ENCODE measurements at regions not wholly inside any gene's neighbourhood (a gene's known extent, or its start where the extent isn't known, plus 50 kb on each side); places are given as distances from the start of the nearest gene placed in this dataset.

GRCh38 chr6:26159357-26160273 lies 72.4 kb downstream of the HFE start:
- Histone ChIP-seq H3K4me3 (ENCODE audit: low read depth, low read length, poor library complexity, severe bottlenecking) (peak overlapping the region; percentile 89), H3K36me3 (ENCODE audit: insufficient read depth, low read length, poor library complexity, severe bottlenecking) (peaks cover 3% of the 10 kb centered on the region), H3K27me3 (replicated peaks; ENCODE audit: insufficient read depth, low read depth, low read length, poor library complexity) (no peaks in the 10 kb centered on the region), H3K27ac (ENCODE audit: low read depth, low read length, poor library complexity, severe bottlenecking) (peak overlapping the region; percentile 99), H3K4me1 (ENCODE audit: insufficient read depth, low read length, poor library complexity, severe bottlenecking) (peaks cover 12% of the 10 kb centered on the region), H3K9me3 (ENCODE audit: low read depth, low read length, poor library complexity, severe bottlenecking) (no peaks in the 10 kb centered on the region)
- peak; percentile 48 for DNase-seq (ENCODE audit: low spot score)
- TF ChIP-seq CTCF (conservative IDR thresholded peaks at IDR 0.05; ENCODE audit: low read depth, low read length) (no peak), EZH2 (IDR thresholded peaks at IDR 0.05; ENCODE audit: borderline replicate concordance, low read depth, low read length, poor library complexity, severe bottlenecking) (no peak)
- intact Hi-C loops (cut with micrococcal nuclease; ENCODE audit: unreplicated experiment), result loop anchor here (5.0 kb wide), 1 partner anchor 37 kb away; a partner anchor contains a TSS
- BruUV-seq (replicated peaks), result no TSS peak
- CTCF ChIA-PET, result interaction anchor here (0.6 kb wide), 1 partner anchor 133 kb away, joined by 3 read pairs; no protein-coding TSS in a partner anchor
- POLR2A ChIA-PET (ENCODE audit: low non-redundant PET), result interaction anchor here (0.5 to 3.9 kb wide), 4 partner anchors 35 to 56 kb away, joined by 5 to 62 read pairs (median 14); a partner anchor contains a TSS

GRCh38 chr6:26161322-26161721 lies 74.1 kb downstream of the HFE start:
- ChIA-PET CTCF (no interaction called here), POLR2A (ENCODE audit: low non-redundant PET) (interaction anchor here (0.7 kb wide), 1 partner anchor 33 kb away, joined by 14 read pairs; no protein-coding TSS in a partner anchor)
- Histone ChIP-seq H3K27ac (ENCODE audit: low read depth, low read length, poor library complexity, severe bottlenecking) (peak overlapping the region; percentile 53), H3K4me1 (ENCODE audit: insufficient read depth, low read length, poor library complexity, severe bottlenecking) (peaks cover 5% of the 10 kb centered on the region), H3K36me3 (ENCODE audit: insufficient read depth, low read length, poor library complexity, severe bottlenecking) (peaks cover 3% of the 10 kb centered on the region), H3K4me3 (ENCODE audit: low read depth, low read length, poor library complexity, severe bottlenecking) (no peak overlapping the region), H3K9me3 (ENCODE audit: low read depth, low read length, poor library complexity, severe bottlenecking) (no peaks in the 10 kb centered on the region), H3K27me3 (replicated peaks; ENCODE audit: insufficient read depth, low read depth, low read length, poor library complexity) (no peaks in the 10 kb centered on the region)
- TF ChIP-seq EZH2 (IDR thresholded peaks at IDR 0.05; ENCODE audit: borderline replicate concordance, low read depth, low read length, poor library complexity, severe bottlenecking), result no peak
- TF ChIP-seq CTCF (conservative IDR thresholded peaks at IDR 0.05; ENCODE audit: low read depth, low read length), result no peak
- intact Hi-C loops (cut with micrococcal nuclease; ENCODE audit: unreplicated experiment), result no loop called here
- no peak for DNase-seq (ENCODE audit: low spot score)
- BruUV-seq (replicated peaks), result no TSS peak

GRCh38 chr6:26162399-26162798 lies 75.2 kb downstream of the HFE start:
- no TSS peak for BruUV-seq (replicated peaks)
- no peak overlapping the region for H3K4me3 ChIP-seq (ENCODE audit: low read depth, low read length, poor library complexity, severe bottlenecking)
- H3K36me3 ChIP-seq (ENCODE audit: insufficient read depth, low read length, poor library complexity, severe bottlenecking), result peaks cover 3% of the 10 kb centered on the region
- peaks cover 5% of the 10 kb centered on the region for H3K4me1 ChIP-seq (ENCODE audit: insufficient read depth, low read length, poor library complexity, severe bottlenecking)
- ChIA-PET CTCF (no interaction called here), POLR2A (ENCODE audit: low non-redundant PET) (interaction anchor here (0.5 kb wide), 1 partner anchor 1338 kb away, joined by 4 read pairs; no protein-coding TSS in a partner anchor)
- no peak for DNase-seq (ENCODE audit: low spot score)
- no peak overlapping the region for H3K27ac ChIP-seq (ENCODE audit: low read depth, low read length, poor library complexity, severe bottlenecking)
- H3K27me3 ChIP-seq (replicated peaks; ENCODE audit: insufficient read depth, low read depth, low read length, poor library complexity), result no peaks in the 10 kb centered on the region
- TF ChIP-seq EZH2 (IDR thresholded peaks at IDR 0.05; ENCODE audit: borderline replicate concordance, low read depth, low read length, poor library complexity, severe bottlenecking), result no peak
- no peak for TF ChIP-seq CTCF (conservative IDR thresholded peaks at IDR 0.05; ENCODE audit: low read depth, low read length)
- intact Hi-C loops (cut with micrococcal nuclease; ENCODE audit: unreplicated experiment), result no loop called here
- H3K9me3 ChIP-seq (ENCODE audit: low read depth, low read length, poor library complexity, severe bottlenecking), result no peaks in the 10 kb centered on the region

Measured in A673 (cell line).